RPMI8226 (cell line): ENCODE measurements at regions not wholly inside any gene's neighbourhood (a gene's known extent, or its start where the extent isn't known, plus 50 kb on each side); places are given as distances from the start of the nearest gene placed in this dataset.
A peak's percentile ranks its signal among the peaks of the same experiment; 100 is the strongest.

Experiments used
- DNase-seq: peaks from one replicate; pipeline ENCODE4 v3.0.0-alpha.2; 2015

GRCh38 chr13:97640268-97640667 lies 206.3 kb downstream of the RAP2A start:
- no peak for DNase-seq

GRCh38 chr13:97648171-97648880 lies 214.4 kb downstream of the RAP2A start:
- no peak for DNase-seq

DNA sequence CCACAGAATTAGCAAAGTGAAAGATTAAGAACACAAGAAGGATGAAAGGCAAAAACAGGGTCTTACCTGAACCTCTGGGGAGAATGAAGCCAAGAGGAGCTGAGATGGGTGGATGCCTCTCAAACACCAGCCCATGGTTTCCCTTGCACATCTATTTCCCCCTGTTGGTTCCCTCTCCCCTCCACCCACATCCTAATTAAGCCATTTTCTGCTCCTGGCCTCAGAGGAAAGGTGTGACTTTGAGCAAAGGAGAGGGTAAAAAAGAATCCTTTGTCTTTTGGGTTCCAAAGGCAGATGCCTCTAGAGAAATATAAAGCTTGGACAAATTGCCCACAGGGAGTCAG lies 214.9 kb downstream of the RAP2A start:
- DNase-seq, result no peak

- no peak for DNase-seq
Observed at GRCh38 chr13:97653443-97654140, 219.6 kb downstream of the RAP2A start.

- DNase-seq, result no peak
Observed at GRCh38 chr13:97654236-97654635, 220.3 kb downstream of the RAP2A start.

DNA sequence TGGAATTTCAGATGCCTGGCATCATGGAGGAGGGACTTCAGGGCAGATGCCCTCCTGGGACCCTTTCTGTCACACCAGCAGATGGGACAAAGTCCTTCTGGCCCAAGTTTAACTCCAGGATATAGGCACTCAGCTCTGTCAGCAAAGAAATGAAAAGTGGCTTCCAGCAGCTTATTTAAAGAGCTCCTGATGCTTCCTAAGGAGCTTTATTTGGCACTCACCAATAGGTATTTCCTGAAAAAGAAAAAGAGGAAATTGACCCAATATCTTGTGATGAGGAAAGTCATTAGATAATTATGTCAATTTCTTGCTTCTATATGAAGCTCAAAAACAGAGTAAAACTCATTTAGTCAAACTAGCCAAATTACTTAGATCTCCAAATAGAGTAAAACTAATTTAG lies 224.6 kb downstream of the RAP2A start:
- DNase-seq, result no peak

GRCh38 chr13:97659602-97660001 lies 225.6 kb downstream of the RAP2A start:
- no peak for DNase-seq

DNA sequence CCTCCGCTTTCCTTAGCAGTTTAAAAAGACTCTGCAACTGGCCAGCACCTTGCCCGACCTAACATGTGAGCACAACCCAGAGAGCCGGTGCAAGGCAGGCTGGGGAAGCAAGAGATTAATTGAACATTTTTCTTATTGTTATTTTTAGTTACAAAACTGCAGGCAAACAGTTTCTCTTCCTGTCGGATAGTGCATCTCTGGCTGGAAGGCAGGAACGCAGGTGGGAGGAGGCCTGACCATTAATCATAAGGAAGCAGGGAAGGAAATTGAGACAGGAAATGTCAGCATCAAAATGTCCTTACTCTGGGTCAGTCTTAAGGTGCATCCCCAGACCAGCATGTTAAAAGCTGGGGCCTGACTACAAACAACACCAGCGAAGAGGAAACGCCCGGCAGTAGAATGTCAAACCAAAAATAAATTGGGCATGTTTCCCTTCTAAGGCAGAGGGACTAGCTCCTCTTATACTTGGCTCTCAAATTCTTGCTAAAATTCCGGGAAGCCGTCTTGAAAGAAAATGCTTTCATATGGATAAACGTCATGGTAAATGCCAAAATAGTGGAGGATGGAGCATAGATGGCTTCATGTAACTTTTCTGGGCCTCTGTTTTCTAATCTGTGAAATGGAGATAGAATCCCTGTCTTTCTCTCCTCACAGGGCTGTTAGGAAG lies 226.8 kb downstream of the RAP2A start:
- peak; percentile 11 for DNase-seq

DNA sequence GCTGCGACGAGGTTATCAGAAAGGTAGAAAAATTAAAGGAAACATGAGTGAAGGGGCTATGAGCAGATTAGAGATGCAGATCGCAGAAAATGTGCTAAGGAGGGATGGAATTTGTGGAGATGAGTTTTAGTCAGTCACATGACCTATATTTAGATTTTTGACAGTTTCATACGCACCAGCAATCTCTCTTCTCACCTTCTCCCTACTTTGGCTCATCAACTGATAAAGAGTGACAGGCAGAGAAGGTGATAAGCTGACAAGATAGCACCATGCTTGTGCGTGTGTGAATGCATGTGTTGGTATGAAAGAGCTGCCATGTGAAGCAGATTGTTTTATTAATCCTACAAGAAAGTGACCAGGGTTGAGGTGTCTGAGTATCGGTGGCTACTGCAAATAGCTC lies 252.6 kb downstream of the RAP2A start:
- no peak for DNase-seq

GRCh38 chr13:97692628-97693027 lies 258.7 kb downstream of the RAP2A start:
- DNase-seq, result no peak

GRCh38 chr13:97695684-97696083 lies 257.8 kb upstream of the IPO5 start:
- no peak for DNase-seq

DNA sequence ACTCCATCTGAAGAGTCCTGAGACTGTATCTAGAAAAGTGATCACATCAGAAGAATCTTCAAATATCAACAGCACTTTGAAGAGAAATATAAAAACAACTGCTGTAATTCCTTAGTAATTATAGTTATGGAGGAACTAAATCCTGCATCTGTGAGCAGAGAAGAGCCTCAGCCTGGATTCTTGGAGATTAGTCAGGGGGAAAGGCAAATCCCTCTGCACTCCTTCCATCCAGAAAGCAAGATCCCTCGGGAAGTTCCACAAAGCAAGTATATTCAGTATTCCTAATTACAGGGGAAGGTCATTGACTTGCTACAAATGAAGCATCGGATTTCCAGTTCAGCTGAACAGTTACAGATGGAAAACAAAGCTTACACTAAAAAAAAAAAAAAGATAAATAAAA lies 256.6 kb upstream of the IPO5 start:
- DNase-seq, result no peak

DNA sequence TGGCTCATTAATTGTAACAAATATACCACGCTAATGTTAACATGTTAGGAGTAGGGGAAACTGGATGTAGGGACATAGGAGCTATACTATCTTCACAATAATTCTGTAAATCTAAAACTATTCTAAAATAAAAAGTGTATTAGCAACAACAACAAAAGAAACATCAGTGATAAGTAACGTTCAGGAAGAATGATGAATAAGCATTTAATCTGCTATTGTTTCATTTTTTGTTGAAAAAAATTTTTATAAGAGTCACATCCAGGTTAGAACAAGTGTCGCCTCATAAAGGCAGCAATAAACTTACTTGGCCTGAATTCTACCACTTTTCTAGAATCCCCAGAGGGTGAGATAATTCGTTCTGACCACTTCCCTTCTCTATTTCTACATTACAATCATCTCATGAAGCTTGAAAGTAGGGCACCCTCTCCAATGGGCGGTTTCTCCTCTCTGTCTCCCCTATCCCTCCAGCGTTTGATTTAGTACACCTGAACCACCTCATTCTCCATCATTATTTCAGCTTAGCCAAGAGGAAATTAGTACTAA lies 253.1 kb upstream of the IPO5 start:
- no peak for DNase-seq

- no peak for DNase-seq
Observed at GRCh38 chr13:97702614-97703013, 250.9 kb upstream of the IPO5 start.

DNA sequence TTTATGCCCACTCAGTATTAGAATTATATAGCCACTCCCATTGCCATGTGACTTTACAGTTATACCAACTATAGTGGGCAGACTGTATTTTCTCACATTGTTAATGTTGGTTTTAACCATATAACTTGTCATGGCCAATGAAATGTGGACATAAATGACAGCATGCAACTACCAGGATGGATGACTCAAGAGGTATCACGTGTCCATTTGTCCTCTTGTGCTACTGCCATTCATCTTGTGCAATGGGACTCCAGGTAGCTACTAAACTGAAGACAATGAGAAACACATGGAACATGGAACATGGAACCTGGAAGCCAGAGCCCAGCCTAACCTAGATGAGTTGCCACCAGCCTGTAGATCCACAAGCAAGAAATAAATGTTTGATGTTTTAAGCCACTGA lies 242.7 kb upstream of the IPO5 start:
- DNase-seq, result no peak

- DNase-seq, result no peak
Observed at GRCh38 chr13:97712770-97713169, 240.7 kb upstream of the IPO5 start.

DNA sequence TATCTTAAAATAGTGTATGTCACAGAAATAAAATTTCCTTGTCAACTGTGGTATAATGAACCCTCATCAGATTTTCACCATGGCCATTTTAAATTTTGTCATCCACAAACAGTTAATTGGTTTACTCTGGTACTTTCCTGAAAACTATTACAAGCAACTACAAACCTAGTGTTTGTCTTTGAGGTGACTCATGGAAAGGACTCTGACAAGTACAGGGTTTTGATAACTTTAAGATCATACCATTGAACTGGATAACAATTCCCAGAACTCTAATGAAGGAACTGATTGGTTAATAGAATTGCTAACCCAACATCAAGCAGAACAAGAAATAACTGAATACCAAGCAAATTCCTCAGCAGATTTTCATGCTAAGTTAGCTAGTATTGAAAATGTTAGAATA lies 237.7 kb upstream of the IPO5 start:
- DNase-seq, result no peak

GRCh38 chr13:97716746-97717145 lies 236.7 kb upstream of the IPO5 start:
- DNase-seq, result no peak

- DNase-seq, result no peak
Observed at GRCh38 chr13:97719736-97720135, 233.7 kb upstream of the IPO5 start.

- no peak for DNase-seq
Observed at GRCh38 chr13:97720896-97721295, 232.6 kb upstream of the IPO5 start.

GRCh38 chr13:97723655-97724054 lies 229.8 kb upstream of the IPO5 start:
- DNase-seq, result no peak

- no peak for DNase-seq
Observed at GRCh38 chr13:97724450-97724849, 229.0 kb upstream of the IPO5 start.

DNA sequence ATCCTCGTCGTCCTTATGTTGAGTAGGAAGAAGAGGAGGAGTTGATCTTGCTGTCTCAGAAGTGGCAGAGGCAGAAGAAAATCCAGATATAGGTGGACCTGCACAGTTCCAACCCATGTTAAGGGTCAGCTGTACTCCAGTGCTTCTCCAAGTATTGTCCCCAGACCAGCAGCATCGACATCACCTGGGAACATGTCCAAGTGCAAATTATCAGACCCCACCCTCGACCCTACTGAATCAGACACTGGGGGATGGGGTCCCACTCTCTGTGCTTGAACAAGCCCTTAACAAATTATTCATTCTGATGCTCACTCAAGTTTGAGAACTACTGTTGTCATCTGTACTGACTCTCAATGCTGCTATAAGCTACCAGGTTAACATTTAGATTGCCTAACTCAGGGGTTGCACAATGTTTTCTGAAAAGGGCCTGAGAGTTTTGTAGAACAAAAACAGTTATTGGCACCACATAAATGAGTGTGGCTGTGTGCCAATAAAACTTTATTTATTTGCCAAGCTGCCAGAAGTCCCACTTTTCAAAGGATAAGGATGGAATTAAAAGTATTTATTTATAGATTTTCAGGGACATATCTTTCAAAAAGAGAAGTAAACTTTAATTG lies 226.7 kb upstream of the IPO5 start:
- no peak for DNase-seq

DNA sequence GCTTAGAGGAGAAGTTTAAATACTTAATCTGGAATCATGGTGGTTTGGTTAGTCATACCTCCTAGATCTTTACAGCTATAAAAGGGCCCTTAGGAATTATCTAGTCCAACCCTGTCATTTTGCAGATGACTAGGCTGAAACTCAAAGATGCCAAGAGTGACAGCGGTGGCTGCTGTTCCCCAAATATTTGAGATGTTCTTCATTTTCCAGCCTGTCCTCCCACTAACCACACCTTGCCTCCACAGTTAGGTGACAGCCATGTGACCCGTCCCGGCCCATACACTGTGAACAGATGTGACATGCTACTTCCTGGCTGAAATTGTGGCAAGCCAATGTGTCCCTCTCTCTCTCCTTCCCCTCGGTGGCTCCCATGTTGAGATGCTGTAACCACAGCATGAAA lies 225.5 kb upstream of the IPO5 start:
- DNase-seq, result no peak
